GM18502 (cell line): ENCODE measurements at regions not wholly inside any gene's neighbourhood (a gene's known extent, or its start where the extent isn't known, plus 50 kb on each side); places are given as distances from the start of the nearest gene placed in this dataset.
"Not testable (repeated sequence)": the region's sequence is repeated elsewhere in the genome, so short reads cannot be mapped to it uniquely, and the experiment has no call there.

Source experiments
- ATAC-seq: cut with Tn5 transposase; IDR thresholded peaks from one replicate; pipeline ENCODE4 v1.9.1; 2021; ENCODE audit warnings: mild to moderate bottlenecking; ENCODE audit not compliant: unreplicated experiment, poor library complexity

GRCh38 chr7:80082213-80082612 lies 52.4 kb upstream of the GNAI1 start:
- no peak for ATAC-seq

- ATAC-seq = no peak
Observed at GRCh38 chr7:80078886-80079285, 55.7 kb upstream of the GNAI1 start.

GRCh38 chr7:80078159-80078731 lies 56.4 kb upstream of the GNAI1 start:
- ATAC-seq = no peak

DNA sequence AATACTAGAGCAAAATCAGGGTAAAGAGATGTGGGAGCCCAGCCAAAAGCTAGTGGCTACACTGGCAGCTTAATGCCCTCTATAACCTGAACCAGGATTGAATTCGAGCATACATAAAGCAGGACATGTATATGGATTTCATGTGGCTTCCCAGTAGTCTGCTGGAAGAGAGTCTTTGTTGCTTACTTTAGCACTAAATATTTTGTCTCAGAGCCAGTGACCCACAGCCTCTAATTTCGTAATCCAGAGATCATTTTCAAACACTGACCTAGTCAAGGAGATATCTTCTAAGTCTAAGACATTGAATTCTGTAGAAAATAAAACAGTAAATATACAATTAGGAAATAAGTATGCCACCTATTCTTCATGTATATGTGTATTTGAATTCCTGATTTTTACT lies 64.2 kb upstream of the GNAI1 start:
- ATAC-seq = no peak

DNA sequence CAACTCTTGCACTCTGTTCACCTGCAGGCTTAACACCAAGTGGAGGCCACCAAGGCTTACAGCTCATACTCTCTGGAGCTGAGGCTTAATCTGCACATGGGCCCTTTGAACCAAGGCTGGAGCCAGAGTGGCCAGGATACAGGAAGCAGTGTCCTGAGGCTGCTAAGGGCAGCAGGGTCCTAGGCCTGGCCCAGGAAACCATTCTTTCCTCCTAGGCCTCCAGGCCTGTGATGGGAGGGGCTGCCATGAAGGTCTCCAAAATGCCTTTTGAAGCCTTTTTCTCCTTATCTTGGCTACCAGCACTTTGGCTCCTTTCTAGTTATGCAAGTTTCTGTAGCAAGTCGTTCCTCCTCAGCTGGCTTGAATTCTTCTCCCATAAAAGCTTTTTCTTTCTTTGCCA lies 68.0 kb upstream of the GNAI1 start:
- no peak for ATAC-seq

GRCh38 chr7:80063834-80064233 lies 70.8 kb upstream of the GNAI1 start:
- no peak for ATAC-seq

DNA sequence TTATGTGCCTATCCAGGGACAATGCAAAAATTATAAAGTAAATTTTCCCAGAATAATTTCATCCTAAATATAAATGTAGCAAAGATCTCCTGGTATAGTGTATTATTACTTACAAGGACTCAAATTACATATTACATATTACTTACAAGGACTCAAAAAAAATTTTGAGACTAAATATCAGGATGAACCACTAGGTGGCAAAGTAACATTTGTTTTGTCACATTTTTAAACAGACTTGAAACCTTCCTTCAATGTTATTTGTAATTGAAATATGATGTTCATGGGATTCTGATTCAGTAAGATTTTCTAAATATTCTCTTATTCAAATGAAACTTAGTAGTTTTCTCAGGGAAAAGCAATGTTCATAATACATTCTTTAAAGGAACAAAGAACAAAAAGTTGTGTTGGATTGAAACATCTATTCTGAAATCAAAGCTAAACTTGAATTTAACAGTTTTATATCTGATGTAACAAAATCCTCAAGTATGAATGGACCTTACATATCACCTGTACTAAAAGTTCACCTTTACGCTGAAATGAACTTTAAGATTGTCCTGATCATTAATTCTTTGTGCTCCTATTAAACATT lies 74.3 kb upstream of the GNAI1 start:
- peak; percentile 81 for ATAC-seq

DNA sequence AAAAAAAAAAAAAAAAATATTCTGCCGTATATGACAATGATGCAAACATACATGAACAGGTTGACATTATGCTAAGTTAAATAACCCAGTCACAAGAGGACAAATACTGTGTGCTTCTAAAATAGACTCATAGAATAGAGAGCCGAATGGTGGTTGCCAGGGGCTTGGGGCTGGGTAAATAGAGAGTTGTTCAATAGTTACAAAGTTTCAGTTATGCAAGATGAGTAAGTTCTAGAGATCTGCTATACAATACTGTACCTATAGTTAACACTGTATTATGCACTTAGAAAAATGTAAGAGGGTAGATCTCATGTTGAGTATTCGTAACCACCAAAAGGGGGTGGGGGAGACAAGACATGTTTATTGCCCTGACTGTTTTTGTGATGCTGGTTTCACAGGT lies 77.1 kb upstream of the GNAI1 start:
- no peak for ATAC-seq

DNA sequence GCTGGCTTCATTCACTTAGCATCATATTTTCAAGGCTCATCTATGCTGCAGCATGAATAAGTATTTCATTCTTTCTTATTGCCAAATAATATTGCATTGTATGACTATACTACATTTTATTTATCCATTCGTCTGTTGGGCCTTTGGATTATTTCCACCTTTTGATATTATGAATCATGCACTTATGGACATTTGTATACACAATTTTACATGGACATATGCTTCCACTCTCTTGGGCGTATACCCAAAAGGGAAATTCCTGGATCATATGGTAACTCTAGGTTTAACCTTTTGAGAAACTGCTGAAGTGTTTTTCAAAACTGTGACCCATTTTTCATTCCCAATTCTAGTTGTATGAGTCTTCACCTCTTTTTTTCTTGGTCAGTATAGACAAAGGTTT lies 80.3 kb upstream of the GNAI1 start:
- no peak for ATAC-seq

DNA sequence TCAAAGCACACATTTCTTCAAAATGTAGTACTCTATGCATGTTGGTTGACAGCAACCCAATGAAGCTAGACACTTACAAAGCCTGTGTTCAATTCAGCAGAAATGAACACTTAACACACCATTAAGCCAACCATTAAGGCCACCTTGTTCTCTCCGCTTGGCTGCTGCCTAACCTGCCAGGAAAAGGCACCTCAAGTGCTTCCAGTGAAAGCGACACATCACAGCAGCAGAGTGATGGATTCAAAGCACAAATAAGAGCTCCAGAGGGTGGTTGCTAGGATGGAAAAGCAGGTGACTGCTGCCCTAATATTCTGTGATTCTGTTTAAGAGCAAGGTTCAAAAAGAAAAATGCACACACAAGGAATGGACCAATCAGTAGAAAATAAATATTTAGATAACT lies 81.5 kb upstream of the GNAI1 start:
- no peak for ATAC-seq

DNA sequence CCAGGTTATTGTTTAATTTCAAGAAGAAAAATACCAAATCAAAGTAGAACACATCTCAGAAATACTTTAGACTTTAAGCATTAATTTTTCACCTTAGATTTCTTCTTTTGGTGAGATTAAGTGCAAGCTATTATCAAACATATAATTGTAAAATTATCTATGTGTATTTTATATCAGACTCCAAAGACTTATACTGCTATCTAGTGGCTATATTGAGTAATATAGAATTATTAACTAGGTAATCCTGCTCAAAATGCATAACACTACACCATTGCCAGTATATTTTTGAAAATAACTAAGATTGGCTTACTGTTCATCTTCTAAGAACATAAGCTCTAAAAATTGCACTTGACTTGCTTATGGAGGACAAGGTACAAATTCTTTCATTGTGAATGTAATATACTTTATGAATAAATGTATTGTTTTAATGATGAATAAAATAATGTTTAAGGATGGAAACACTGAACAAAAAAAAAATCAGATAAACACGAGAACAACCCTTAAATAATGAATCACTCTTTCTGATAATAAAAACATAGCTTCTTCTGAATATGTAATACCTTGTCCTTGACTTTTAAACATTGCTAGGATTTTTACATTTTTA lies 86.7 kb upstream of the GNAI1 start:
- ATAC-seq = no peak

DNA sequence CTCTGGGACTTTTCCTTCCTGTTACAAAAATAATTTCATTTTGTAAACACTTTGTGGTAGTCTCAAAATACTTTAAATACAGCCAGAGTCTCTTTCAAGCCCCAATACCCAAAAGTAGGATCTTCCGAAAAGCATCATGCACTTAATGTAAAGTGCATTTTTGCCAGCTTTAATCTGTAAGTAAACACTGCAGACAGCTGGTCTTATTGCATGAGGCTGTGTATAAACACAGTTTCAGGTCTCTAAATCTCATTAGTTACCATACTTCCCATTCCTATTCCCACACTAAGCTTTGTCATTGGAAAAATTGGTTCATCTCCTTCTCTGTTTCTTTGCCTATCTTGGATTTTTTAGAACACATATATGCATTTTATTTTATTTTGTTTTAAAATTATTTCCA lies 87.6 kb upstream of the GNAI1 start:
- ATAC-seq = no peak

- ATAC-seq = no peak
Observed at GRCh38 chr7:80044796-80045195, 89.8 kb upstream of the GNAI1 start.

DNA sequence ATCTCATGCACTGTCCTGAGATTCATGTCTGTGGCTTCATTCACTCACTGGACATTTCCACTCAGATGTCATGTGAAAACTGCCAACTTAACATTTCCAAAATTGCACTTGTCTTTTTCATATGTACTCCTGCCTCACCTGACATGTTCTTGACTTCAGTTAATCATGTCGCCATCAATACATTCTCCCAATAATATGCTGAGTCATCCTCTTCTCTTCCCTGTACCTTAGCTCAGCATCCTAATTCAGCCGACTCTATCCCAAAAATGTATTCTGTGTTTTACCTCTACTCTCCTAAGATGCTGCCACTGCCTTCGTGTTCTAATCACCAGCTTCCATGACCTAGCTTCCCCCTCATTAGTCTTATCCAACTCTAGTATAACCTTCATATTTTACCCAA lies 93.9 kb upstream of the GNAI1 start:
- no peak for ATAC-seq

DNA sequence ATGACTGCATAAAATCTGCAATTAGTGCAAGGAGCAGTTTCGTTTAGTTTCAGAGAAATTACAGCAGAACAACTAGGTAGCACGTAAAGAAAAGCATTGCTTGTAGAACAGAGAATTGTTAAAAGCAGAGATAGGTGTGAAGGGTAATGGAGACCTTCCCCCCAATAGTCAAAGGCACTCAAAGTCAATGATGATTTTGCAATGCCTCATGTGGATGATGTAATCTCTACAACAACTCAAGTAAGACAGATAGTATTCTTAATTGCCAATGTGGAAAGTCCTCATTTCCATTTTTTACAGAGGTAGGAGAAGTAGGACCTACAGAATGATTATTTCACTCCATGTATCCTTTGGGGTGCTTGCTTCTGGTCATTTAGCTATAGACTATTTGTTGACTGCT lies 94.3 kb upstream of the GNAI1 start:
- ATAC-seq = no peak

DNA sequence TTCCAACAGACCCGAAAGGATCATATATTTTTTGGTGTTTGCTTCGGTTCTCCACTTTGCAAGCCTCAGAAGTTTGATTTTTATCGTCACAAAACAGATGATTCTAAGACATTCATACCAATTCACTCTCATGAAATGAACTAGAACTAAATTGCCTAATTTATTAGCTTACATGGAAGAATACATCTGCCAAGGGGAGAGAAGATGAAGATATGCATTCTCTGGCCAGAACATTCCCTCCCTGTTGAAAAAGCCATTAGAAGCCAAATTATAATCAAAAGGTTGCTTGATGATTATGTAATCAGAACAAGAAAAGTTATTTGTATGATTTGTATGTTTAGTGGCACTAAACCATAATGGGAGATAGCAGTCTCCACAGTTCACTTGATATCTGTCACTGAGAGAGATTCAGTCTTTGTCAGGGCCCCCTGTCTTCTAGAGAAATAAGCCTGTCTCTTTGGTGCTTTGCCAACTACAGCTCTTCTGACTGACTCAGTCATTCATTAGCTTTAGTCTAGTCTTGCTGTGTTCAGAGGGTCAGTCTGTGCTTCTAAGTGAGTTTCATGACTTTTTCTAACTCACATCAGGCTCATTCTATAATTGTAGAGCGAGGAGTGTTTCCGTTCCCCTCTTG lies 95.3 kb upstream of the GNAI1 start:
- no peak for ATAC-seq

- ATAC-seq = no peak
Observed at GRCh38 chr7:80037689-80038088, 96.9 kb upstream of the GNAI1 start.

GRCh38 chr7:80036107-80036506 lies 98.5 kb upstream of the GNAI1 start:
- no peak for ATAC-seq

DNA sequence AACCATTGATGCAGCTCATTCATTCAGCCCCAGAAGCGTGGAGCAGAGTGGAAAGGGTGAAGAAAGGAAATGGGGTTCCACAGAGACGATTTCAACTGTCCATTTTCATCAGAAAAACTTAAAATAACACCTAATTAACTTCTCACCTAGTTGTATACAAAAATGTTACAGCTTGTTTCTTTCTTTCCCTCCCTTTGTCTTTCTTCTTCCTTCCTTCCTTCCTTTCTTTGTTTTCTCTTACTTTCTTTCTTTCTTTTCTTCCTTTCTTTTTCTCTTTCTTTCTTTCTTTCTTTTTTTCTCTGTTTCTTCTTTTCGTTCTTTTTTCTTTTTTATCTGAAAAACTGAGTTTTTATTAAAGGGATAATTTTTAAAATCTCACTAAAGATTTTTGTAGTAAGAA lies 105.9 kb upstream of the GNAI1 start:
- ATAC-seq = no peak

DNA sequence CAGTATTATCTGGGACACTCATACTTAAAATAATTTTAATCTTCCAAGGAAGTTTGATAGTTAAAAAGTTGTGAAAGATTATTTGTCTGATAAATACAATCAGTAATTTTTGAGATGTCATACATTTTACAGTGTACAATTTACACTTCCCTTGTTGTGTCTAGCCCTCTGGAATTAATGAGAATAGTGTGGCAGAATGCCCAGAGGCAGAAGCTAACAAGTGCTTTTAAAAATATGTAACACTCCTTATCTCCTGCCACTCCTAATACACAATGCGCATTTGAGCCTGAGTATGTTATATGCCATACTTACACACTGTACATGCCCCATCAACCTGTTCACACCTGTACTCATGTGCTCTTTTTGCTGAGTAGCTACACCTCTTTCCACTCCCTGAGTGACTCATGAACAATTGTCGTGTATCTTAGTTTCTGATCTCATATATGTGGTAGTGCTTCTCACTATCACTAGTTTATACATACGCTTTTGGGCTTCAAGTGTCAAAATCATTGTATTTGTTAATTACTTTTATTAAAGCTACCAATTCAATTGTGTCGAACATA lies 106.9 kb upstream of the GNAI1 start:
- ATAC-seq = no peak

GRCh38 chr7:80026766-80027165 lies 107.9 kb upstream of the GNAI1 start:
- ATAC-seq = no peak

- not testable (repeated sequence) for ATAC-seq
Observed at GRCh38 chr7:80020277-80020676, 114.4 kb upstream of the GNAI1 start.
